ENCODE measurements at regions not wholly inside any gene's neighbourhood (a gene's known extent, or its start where the extent isn't known, plus 50 kb on each side); places are given as distances from the start of the nearest gene placed in this dataset.

DNA sequence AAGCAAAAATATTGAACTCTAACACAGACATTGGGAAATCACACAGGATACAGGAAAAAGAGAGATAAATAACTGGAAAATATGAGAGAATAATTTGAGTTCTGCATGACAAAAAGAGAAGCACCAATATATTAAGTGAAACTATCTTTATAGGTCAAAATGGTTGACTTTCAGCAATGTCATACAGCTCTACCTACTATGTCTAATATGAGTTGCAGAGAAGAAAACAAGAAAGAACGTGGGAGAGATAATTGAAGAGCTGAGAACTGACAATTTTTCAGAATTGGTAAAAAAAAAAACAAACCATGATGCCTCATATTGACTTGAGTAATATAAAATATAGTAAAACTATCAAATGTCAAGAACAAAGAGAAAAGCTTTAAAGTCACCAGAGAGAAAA lies 221.7 kb downstream of the BCL11B start:
- no peaks in the 10 kb centered on the region for H3K4me1 ChIP-seq (ENCODE audit: insufficient read depth, low read length)
- ChIA-PET CTCF (ENCODE audit: low intra/inter-chr PET ratio, low total read pairs) (no interaction called here), POLR2A (no interaction called here)
- no peaks in the 10 kb centered on the region for H3K36me3 ChIP-seq (replicated peaks in 1 of 2; ENCODE audit: control insufficient read depth in 1 of 2, insufficient read depth in 2 of 2, low read length in 2 of 2)
- H3K27ac ChIP-seq (ENCODE audit: extremely low read length, insufficient read depth, low read length) = no peak overlapping the region
- intact Hi-C loops (cut with micrococcal nuclease; ENCODE audit: unreplicated experiment) (no loop called here), in situ Hi-C loops (cut with HindIII; ENCODE audit: extremely low pct_ligation_motif_present, low pct_unique_long_range_greater_than_20kb) (no loop called here)
- H4K20me1 ChIP-seq (ENCODE audit: insufficient read depth, low read length) = no peaks in the 10 kb centered on the region
- H3K27me3 ChIP-seq (ENCODE audit: control insufficient read depth in 1 of 2, insufficient read depth in 2 of 2, low read length in 2 of 2) = peaks cover 0 to 4% of the 10 kb centered on the region in 2 experiments; a peak in 1 of 5 replicates
- 0% methylated on average over 1 of the region's 1 CpG for WGBS (ENCODE audit: low lambda C conversion rate)
- FAIRE-seq = no peak
- BruUV-seq (replicated peaks) = no TSS peak
- no peak for DNase-seq (ENCODE audit: low spot score)
- no peak for ATAC-seq
- H3K9me3 ChIP-seq (ENCODE audit: low read length) = no peaks in the 10 kb centered on the region
- H2AFZ ChIP-seq (ENCODE audit: low read length) = no peak overlapping the region
- H3K4me2 ChIP-seq (ENCODE audit: low read depth, low read length) = no peak overlapping the region
- H3K79me2 ChIP-seq (ENCODE audit: insufficient read depth, low read length) = no peaks in the 10 kb centered on the region
- no peak overlapping the region for H3K4me3 ChIP-seq (replicated peaks in 1 of 3; ENCODE audit: insufficient read depth in 1 of 3, low read depth in 2 of 3, low read length in 3 of 3)
- H3K9ac ChIP-seq (ENCODE audit: insufficient read depth, low read depth, low read length) = no peak overlapping the region
- TF ChIP-seq MAZ (IDR thresholded peaks at IDR 0.05; ENCODE audit: borderline replicate concordance, low read depth, low read length) (no peak), MAZ (CRISPR knock-in tag; IDR thresholded peaks at IDR 0.05; ENCODE audit: low read depth) (no peak), TOE1 (CRISPR knock-in tag; IDR thresholded peaks at IDR 0.05) (no peak), SMC3 (IDR thresholded peaks at IDR 0.05; ENCODE audit: low read length) (no peak), ARHGAP35 (CRISPR knock-in tag; IDR thresholded peaks at IDR 0.05; ENCODE audit: borderline replicate concordance) (no peak), ATF7 (IDR thresholded peaks at IDR 0.05) (no peak), ATF7 (CRISPR knock-in tag; IDR thresholded peaks at IDR 0.05) (no peak), JUND (CRISPR knock-in tag; IDR thresholded peaks at IDR 0.05) (no peak), KLF11 (CRISPR knock-in tag; IDR thresholded peaks at IDR 0.05) (no peak), ZNF766 (CRISPR knock-in tag; IDR thresholded peaks at IDR 0.05; ENCODE audit: borderline replicate concordance) (no peak)
- TF ChIP-seq, protein P1, sequence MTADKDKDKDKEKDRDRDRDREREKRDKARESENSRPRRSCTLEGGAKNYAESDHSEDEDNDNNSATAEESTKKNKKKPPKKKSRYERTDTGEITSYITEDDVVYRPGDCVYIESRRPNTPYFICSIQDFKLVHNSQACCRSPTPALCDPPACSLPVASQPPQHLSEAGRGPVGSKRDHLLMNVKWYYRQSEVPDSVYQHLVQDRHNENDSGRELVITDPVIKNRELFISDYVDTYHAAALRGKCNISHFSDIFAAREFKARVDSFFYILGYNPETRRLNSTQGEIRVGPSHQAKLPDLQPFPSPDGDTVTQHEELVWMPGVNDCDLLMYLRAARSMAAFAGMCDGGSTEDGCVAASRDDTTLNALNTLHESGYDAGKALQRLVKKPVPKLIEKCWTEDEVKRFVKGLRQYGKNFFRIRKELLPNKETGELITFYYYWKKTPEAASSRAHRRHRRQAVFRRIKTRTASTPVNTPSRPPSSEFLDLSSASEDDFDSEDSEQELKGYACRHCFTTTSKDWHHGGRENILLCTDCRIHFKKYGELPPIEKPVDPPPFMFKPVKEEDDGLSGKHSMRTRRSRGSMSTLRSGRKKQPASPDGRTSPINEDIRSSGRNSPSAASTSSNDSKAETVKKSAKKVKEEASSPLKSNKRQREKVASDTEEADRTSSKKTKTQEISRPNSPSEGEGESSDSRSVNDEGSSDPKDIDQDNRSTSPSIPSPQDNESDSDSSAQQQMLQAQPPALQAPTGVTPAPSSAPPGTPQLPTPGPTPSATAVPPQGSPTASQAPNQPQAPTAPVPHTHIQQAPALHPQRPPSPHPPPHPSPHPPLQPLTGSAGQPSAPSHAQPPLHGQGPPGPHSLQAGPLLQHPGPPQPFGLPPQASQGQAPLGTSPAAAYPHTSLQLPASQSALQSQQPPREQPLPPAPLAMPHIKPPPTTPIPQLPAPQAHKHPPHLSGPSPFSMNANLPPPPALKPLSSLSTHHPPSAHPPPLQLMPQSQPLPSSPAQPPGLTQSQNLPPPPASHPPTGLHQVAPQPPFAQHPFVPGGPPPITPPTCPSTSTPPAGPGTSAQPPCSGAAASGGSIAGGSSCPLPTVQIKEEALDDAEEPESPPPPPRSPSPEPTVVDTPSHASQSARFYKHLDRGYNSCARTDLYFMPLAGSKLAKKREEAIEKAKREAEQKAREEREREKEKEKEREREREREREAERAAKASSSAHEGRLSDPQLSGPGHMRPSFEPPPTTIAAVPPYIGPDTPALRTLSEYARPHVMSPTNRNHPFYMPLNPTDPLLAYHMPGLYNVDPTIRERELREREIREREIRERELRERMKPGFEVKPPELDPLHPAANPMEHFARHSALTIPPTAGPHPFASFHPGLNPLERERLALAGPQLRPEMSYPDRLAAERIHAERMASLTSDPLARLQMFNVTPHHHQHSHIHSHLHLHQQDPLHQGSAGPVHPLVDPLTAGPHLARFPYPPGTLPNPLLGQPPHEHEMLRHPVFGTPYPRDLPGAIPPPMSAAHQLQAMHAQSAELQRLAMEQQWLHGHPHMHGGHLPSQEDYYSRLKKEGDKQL (CRISPR knock-in tag; IDR thresholded peaks at IDR 0.05; ENCODE audit: low read depth) = no peak
- TF ChIP-seq, protein P2, sequence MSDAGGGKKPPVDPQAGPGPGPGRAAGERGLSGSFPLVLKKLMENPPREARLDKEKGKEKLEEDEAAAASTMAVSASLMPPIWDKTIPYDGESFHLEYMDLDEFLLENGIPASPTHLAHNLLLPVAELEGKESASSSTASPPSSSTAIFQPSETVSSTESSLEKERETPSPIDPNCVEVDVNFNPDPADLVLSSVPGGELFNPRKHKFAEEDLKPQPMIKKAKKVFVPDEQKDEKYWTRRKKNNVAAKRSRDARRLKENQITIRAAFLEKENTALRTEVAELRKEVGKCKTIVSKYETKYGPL (CRISPR knock-in tag; IDR thresholded peaks at IDR 0.05) = no peak
- TF ChIP-seq, protein P3, sequence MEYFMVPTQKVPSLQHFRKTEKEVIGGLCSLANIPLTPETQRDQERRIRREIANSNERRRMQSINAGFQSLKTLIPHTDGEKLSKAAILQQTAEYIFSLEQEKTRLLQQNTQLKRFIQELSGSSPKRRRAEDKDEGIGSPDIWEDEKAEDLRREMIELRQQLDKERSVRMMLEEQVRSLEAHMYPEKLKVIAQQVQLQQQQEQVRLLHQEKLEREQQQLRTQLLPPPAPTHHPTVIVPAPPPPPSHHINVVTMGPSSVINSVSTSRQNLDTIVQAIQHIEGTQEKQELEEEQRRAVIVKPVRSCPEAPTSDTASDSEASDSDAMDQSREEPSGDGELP (IDR thresholded peaks at IDR 0.05; ENCODE audit: borderline replicate concordance, low read depth) = no peak
- TF ChIP-seq, protein P4, sequence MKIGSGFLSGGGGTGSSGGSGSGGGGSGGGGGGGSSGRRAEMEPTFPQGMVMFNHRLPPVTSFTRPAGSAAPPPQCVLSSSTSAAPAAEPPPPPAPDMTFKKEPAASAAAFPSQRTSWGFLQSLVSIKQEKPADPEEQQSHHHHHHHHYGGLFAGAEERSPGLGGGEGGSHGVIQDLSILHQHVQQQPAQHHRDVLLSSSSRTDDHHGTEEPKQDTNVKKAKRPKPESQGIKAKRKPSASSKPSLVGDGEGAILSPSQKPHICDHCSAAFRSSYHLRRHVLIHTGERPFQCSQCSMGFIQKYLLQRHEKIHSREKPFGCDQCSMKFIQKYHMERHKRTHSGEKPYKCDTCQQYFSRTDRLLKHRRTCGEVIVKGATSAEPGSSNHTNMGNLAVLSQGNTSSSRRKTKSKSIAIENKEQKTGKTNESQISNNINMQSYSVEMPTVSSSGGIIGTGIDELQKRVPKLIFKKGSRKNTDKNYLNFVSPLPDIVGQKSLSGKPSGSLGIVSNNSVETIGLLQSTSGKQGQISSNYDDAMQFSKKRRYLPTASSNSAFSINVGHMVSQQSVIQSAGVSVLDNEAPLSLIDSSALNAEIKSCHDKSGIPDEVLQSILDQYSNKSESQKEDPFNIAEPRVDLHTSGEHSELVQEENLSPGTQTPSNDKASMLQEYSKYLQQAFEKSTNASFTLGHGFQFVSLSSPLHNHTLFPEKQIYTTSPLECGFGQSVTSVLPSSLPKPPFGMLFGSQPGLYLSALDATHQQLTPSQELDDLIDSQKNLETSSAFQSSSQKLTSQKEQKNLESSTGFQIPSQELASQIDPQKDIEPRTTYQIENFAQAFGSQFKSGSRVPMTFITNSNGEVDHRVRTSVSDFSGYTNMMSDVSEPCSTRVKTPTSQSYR (CRISPR knock-in tag; IDR thresholded peaks at IDR 0.05; ENCODE audit: borderline replicate concordance) = no peak

All from HepG2 (cell line).